ENCODE measurements at regions not wholly inside any gene's neighbourhood (a gene's known extent, or its start where the extent isn't known, plus 50 kb on each side); places are given as distances from the start of the nearest gene placed in this dataset.
"Not testable (repeated sequence)": the region's sequence is repeated elsewhere in the genome, so short reads cannot be mapped to it uniquely, and the experiment has no call there.

- DNase-seq (ENCODE audit: low read depth): no peak
These were observed 58.1 kb upstream of the TUNAR start for GRCh38 chr14:95818581-95818980.

GRCh38 chr14:95817271-95817670, 59.4 kb upstream of the TUNAR start:
- no peak for DNase-seq (ENCODE audit: low read depth)

- DNase-seq (ENCODE audit: low read depth): no peak
These were observed 60.1 kb upstream of the TUNAR start for GRCh38 chr14:95816539-95816938.

GRCh38 chr14:95815226-95815690, 61.4 kb upstream of the TUNAR start:
- DNase-seq (ENCODE audit: low read depth): no peak

GRCh38 chr14:95814363-95815225, 62.0 kb upstream of the TUNAR start:
- no peak for DNase-seq (ENCODE audit: low read depth)

- DNase-seq (ENCODE audit: low read depth): no peak
These were observed 64.8 kb upstream of the TUNAR start for GRCh38 chr14:95811813-95812212.

GRCh38 chr14:95808371-95808770, 68.3 kb upstream of the TUNAR start:
- no peak for DNase-seq (ENCODE audit: low read depth)

GRCh38 chr14:95796788-95797187, 79.8 kb upstream of the TUNAR start:
- DNase-seq (ENCODE audit: low read depth): no peak

GRCh38 chr14:95787941-95788340, 74.0 kb upstream of the TCL1A start:
- no peak for DNase-seq (ENCODE audit: low read depth)

- DNase-seq (ENCODE audit: low read depth): no peak
These were observed 72.6 kb upstream of the TCL1A start for GRCh38 chr14:95786566-95786965.

- DNase-seq (ENCODE audit: low read depth): no peak
These were observed 70.2 kb upstream of the TCL1A start for GRCh38 chr14:95784137-95784536.

GRCh38 chr14:95776798-95777534, 63.0 kb upstream of the TCL1A start:
- DNase-seq (ENCODE audit: low read depth): no peak

- DNase-seq (ENCODE audit: low read depth): peak; percentile 41
These were observed 60.6 kb upstream of the TCL1A start for GRCh38 chr14:95774265-95775160.

- no peak for DNase-seq (ENCODE audit: low read depth)
These were observed 56.9 kb upstream of the TCL1A start for GRCh38 chr14:95770777-95771176.

- no peak for DNase-seq (ENCODE audit: low read depth)
These were observed 56.1 kb upstream of the TCL1A start for GRCh38 chr14:95769976-95770375.

GRCh38 chr14:95769431-95769830, 55.5 kb upstream of the TCL1A start:
- not testable (repeated sequence) for DNase-seq (ENCODE audit: low read depth)

GRCh38 chr14:95765051-95765450, 51.1 kb upstream of the TCL1A start:
- DNase-seq (ENCODE audit: low read depth): no peak

- no peak for DNase-seq (ENCODE audit: low read depth)
These were observed 50.0 kb upstream of the TCL1A start for GRCh38 chr14:95763875-95764274.

Data from activated T-cell treated with anti-CD3 and anti-CD28 coated beads for 48 hours (primary cell).